ENCODE measurements at regions not wholly inside any gene's neighbourhood (a gene's known extent, or its start where the extent isn't known, plus 50 kb on each side); places are given as distances from the start of the nearest gene placed in this dataset.

DNA sequence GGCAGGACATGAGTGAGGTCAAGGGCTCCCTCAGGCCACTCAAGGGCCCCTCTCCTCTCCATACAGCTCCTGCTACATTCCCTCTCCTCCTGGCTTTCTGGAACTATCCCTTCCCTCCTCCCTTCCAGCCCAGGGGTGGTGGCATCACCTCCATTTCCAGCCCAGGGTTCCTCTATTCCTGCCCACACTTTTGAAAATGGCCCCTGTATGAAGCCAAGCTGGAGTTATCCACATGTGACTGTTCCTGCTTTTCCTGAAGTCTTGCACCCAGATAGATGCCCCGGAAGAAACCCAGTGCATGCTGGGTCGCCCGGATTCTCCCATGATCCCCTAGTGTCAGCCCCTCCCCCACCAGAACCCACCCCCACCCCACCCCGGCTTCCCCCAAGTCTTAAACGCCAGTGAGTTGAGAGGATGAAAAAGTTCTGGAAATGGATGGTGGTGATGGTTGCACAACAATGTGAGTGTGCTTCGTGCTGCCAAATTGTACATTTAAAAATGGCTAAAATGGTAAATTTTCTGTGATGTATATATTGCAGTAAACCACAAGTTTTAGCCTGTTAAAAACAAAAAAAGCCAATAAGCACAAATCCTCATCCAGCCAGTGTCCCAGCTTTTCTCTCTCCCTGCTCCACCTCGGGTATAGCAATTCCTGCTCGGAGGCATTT lies 136.9 kb downstream of the SCARB1 start:
- no peak for DNase-seq (ENCODE audit: low read depth)
- H3K4me3 ChIP-seq (ENCODE audit: low read length), result no peak overlapping the region
- TF ChIP-seq, protein P1, sequence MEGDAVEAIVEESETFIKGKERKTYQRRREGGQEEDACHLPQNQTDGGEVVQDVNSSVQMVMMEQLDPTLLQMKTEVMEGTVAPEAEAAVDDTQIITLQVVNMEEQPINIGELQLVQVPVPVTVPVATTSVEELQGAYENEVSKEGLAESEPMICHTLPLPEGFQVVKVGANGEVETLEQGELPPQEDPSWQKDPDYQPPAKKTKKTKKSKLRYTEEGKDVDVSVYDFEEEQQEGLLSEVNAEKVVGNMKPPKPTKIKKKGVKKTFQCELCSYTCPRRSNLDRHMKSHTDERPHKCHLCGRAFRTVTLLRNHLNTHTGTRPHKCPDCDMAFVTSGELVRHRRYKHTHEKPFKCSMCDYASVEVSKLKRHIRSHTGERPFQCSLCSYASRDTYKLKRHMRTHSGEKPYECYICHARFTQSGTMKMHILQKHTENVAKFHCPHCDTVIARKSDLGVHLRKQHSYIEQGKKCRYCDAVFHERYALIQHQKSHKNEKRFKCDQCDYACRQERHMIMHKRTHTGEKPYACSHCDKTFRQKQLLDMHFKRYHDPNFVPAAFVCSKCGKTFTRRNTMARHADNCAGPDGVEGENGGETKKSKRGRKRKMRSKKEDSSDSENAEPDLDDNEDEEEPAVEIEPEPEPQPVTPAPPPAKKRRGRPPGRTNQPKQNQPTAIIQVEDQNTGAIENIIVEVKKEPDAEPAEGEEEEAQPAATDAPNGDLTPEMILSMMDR (IDR thresholded peaks at IDR 0.05; ENCODE audit: insufficient read depth, low read depth, low read length, missing control alignments), result no peak

DNA sequence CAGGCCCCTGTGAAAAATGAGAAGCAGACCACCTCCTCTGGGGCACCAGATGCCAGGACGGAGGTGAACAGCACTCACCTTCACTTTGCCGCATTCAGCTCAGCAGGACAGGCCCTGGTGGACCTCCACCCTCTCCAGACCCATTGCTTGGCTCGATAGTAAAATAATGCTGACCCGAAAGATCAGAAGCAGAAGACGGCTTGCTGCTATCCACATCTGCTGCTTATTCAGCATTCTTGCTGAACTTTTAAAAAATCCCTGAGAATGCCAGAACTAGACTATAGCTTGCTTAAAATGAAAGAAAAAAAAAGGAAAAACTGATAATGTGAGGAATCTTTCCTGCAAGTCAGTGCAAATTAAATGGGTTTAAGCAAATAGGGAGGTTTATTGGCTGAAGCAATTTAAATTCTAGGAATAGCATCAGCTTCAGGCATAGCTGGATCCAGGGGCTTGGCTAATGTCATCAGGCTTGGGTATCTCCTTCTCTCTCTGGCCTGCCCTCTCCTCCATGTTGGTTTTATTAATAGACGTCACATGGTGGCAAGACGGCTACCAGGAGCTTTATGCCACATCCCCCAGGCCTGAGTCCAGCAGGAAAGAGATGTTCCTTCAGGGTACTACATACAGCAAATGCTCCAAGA lies 137.9 kb downstream of the SCARB1 start:
- DNase-seq (ENCODE audit: low read depth), result no peak
- TF ChIP-seq, protein P1 (IDR thresholded peaks at IDR 0.05; ENCODE audit: insufficient read depth, low read depth, low read length, missing control alignments), result no peak
- H3K4me3 ChIP-seq (ENCODE audit: low read length), result no peak overlapping the region

DNA sequence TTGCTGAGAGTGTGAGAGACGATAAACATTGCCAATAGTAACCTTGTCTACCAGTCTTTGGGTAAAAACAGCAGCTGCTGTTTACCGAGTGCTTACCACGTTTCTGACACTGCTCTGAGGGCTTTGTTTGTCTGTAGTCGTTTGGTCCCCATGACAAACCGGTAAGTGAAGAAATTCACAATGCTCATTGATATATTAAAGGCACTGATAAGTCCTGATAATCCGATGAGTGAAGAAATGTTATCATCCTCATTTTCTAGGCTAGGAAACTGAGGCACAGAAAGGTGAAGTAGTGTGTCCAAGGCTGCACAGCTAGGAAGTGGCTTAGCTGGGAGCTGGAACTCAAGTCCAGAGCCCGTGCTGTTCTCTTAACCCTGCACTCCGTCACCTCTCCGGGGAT lies 138.6 kb downstream of the SCARB1 start:
- H3K4me3 ChIP-seq (ENCODE audit: low read length), result no peak overlapping the region
- TF ChIP-seq, protein P1 (IDR thresholded peaks at IDR 0.05; ENCODE audit: insufficient read depth, low read depth, low read length, missing control alignments), result no peak
- no peak for DNase-seq (ENCODE audit: low read depth)

DNA sequence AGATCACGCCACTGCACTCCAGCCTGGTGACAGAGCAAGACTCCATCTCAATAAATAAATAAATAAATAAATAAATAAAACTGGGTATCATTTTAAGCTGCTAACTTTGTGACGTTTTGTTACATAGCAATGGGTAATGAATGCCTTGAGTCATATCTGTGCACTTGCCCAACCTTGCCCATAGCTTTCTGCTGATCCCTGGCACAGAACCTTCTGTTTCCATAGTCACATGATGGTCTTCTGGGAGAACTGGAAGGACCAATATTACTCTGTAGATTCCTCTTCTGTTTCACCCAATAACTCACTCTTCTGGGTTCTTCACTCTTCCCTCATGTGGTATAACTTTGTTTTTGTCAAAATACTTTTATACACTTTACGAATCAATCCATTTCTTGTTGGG lies 140.8 kb downstream of the SCARB1 start:
- H3K4me3 ChIP-seq (ENCODE audit: low read length), result no peak overlapping the region
- peak; percentile 78 for DNase-seq (ENCODE audit: low read depth)
- TF ChIP-seq, protein P1 (IDR thresholded peaks at IDR 0.05; ENCODE audit: insufficient read depth, low read depth, low read length, missing control alignments), result no peak

DNA sequence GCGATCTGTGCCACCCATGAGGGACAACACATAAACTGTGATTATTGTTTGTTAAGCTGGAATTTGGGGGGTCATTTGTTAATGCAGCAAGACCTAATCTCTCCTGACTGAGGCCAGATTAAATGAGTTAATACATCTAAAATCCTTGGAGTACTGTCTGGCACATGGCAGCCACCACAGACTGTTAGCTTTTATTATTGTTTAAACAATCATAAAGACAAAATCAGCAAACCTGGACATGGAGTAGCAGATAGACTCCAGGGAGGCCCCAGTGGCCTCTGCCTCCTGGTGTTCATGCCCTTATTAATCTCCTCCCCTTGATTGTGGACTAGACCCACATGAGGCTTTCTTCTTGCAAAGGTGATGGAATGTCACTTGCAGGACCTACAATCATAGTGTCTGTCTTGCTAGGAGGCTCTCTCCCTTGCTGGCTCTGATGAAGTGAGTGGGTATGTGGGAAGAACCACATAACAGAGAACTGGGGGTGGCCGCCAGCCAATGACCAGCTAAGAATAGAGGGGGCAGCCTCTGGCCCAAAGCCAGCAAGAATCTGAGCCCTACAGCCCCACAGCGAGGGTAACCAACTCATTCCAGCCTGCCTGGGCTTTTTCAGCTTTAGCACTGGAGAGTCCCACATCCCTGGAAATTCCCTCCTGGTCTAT lies 142.0 kb downstream of the SCARB1 start:
- TF ChIP-seq, protein P1 (IDR thresholded peaks at IDR 0.05; ENCODE audit: insufficient read depth, low read depth, low read length, missing control alignments), result no peak
- DNase-seq (ENCODE audit: low read depth), result no peak
- no peak overlapping the region for H3K4me3 ChIP-seq (ENCODE audit: low read length)

DNA sequence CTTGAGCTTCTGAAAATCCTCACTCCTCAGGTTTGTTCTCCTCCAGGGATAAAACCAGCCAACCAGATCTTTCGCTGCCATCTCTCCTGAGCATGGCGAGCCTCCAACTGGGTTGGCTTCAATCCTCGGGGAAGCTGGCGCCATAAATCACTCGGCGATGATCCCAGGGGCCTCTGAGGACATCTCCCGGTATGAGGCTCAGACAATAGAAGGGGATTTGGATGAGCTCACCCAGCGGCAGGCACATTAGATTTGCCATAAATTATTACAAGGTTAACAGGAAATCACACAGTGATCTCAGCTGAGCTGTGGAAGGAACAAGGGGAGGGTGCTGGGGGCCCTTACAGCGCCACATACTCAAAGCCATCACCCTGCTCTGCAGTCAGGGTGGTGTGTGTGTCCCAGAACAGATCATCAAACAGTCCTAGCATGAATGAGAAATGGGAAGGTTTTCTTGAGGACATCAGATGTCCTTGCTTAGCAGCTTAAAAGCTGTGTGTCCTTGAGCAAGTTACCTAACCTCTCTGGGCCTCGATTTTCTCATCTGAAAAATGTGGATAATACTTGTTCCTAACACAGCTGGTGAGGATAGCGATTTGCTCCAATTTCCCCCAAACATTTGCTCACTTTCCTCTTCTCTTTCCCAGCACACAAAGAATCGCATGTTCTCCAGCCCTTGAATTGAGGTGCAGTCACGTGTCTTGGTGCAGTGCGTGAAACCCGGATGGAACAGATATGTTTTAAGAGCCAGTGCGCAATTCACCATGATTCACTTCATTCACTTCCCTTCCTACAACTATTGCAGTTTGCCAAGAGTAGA lies 142.8 kb downstream of the SCARB1 start:
- DNase-seq (ENCODE audit: low read depth), result peak; percentile 32
- no peak overlapping the region for H3K4me3 ChIP-seq (ENCODE audit: low read length)
- TF ChIP-seq, protein P1 (IDR thresholded peaks at IDR 0.05; ENCODE audit: insufficient read depth, low read depth, low read length, missing control alignments), result no peak

Measured in epithelial cell of esophagus (primary cell).